Spinal cord (tissue), 9 donors: ENCODE measurements at regions not wholly inside any gene's neighbourhood (a gene's known extent, or its start where the extent isn't known, plus 50 kb on each side); places are given as distances from the start of the nearest gene placed in this dataset.
"Not testable (repeated sequence)": the region's sequence is repeated elsewhere in the genome, so short reads cannot be mapped to it uniquely, and the experiment has no call there.

Experiments
- DNase-seq, 6 donors: peaks; one replicate each; pipeline versions ENCODE4 v3.0.0 to v3.0.0-alpha.2; 2013 to 2015; ENCODE audit warnings: low spot score in 6 of 6, low read depth in 4 of 6
- H3K27ac ChIP-seq: one replicate; pipeline ENCODE4 v1.5.1; 2013; ENCODE audit warnings: low read depth, low read length, control low read depth
- H3K27me3 ChIP-seq: one replicate; pipeline ENCODE4 v1.6.1; 2013; ENCODE audit warnings: low read length; ENCODE audit not compliant: control insufficient read depth, insufficient read depth
- H3K36me3 ChIP-seq: one replicate; pipeline ENCODE4 v1.6.1; 2013; ENCODE audit warnings: low read length; ENCODE audit not compliant: control insufficient read depth, insufficient read depth
- H3K4me1 ChIP-seq: one replicate; pipeline ENCODE4 v1.6.1; 2013; ENCODE audit warnings: low read length; ENCODE audit not compliant: control insufficient read depth, insufficient read depth
- H3K4me3 ChIP-seq: one replicate; pipeline ENCODE4 v1.5.1; 2013; ENCODE audit warnings: low read depth, low read length, control low read depth
- H3K9me3 ChIP-seq: one replicate; pipeline ENCODE4 v1.6.1; 2013; ENCODE audit warnings: low read length; ENCODE audit not compliant: control insufficient read depth, insufficient read depth
- WGBS: methylation state at CpG from one replicate; pipeline ENCODE4 v1.1.5; 2013; ENCODE audit warnings: missing lambda C conversion rate; ENCODE audit not compliant: insufficient coverage; 5-methylcytosine and 5-hydroxymethylcytosine counted together
- donor health status: healthy.

- no CpG with 5 or more reads among the region's 1 CpG for WGBS
Observed at GRCh38 chr20:1845163-1845523, 50.1 kb upstream of the SIRPA start.

GRCh38 chr20:1844325-1845162 lies 50.7 kb upstream of the SIRPA start:
- Histone ChIP-seq H3K4me3 (no peak overlapping the region), H3K27me3 (no peaks in the 10 kb centered on the region), H3K9me3 (peaks cover 3% of the 10 kb centered on the region), H3K27ac (no peak overlapping the region), H3K36me3 (no peaks in the 10 kb centered on the region), H3K4me1 (peaks cover 31% of the 10 kb centered on the region)
- WGBS: 42% methylated on average over 10 of the region's 10 CpGs
- peak in 1 of 6 donors; percentile 87 for DNase-seq

More at GRCh38 chr20:1845163-1845523, 50.1 kb upstream of the SIRPA start:
- H3K4me1 ChIP-seq: peaks cover 29% of the 10 kb centered on the region
- H3K27me3 ChIP-seq: no peaks in the 10 kb centered on the region
- no peak for DNase-seq
- no peaks in the 10 kb centered on the region for H3K36me3 ChIP-seq
- H3K4me3 ChIP-seq: no peak overlapping the region
- no peak overlapping the region for H3K27ac ChIP-seq
- H3K9me3 ChIP-seq: peaks cover 3% of the 10 kb centered on the region

GRCh38 chr20:1842281-1842680 lies 52.9 kb upstream of the SIRPA start:
- no CpG with 5 or more reads among the region's 7 CpGs for WGBS
- H3K4me3 ChIP-seq: no peak overlapping the region
- peaks cover 3% of the 10 kb centered on the region for H3K9me3 ChIP-seq
- H3K27me3 ChIP-seq: no peaks in the 10 kb centered on the region
- H3K4me1 ChIP-seq: peaks cover 40% of the 10 kb centered on the region
- no peak for DNase-seq
- no peaks in the 10 kb centered on the region for H3K36me3 ChIP-seq
- H3K27ac ChIP-seq: no peak overlapping the region

GRCh38 chr20:1841554-1842140 lies 53.6 kb upstream of the SIRPA start:
- H3K4me3 ChIP-seq: no peak overlapping the region
- WGBS: 51% methylated on average over 5 of the region's 6 CpGs
- H3K4me1 ChIP-seq: peaks cover 40% of the 10 kb centered on the region
- no peaks in the 10 kb centered on the region for H3K36me3 ChIP-seq
- DNase-seq: peak in 1 of 6 donors; percentile 32
- H3K9me3 ChIP-seq: no peaks in the 10 kb centered on the region
- no peaks in the 10 kb centered on the region for H3K27me3 ChIP-seq
- no peak overlapping the region for H3K27ac ChIP-seq

GRCh38 chr20:1840817-1841553 lies 54.2 kb upstream of the SIRPA start:
- Histone ChIP-seq H3K36me3 (no peaks in the 10 kb centered on the region), H3K4me1 (peaks cover 42% of the 10 kb centered on the region), H3K4me3 (no peak overlapping the region), H3K27ac (no peak overlapping the region), H3K27me3 (no peaks in the 10 kb centered on the region), H3K9me3 (no peaks in the 10 kb centered on the region)
- WGBS: 68% methylated on average over 4 of the region's 7 CpGs
- DNase-seq: no peak

GRCh38 chr20:1839376-1840317 lies 55.6 kb upstream of the SIRPA start:
- not testable (repeated sequence) for H3K36me3 ChIP-seq, DNase-seq, H3K27me3 ChIP-seq, H3K27ac ChIP-seq, H3K4me3 ChIP-seq, H3K9me3 ChIP-seq
- H3K4me1 ChIP-seq: peaks cover 49% of the 10 kb centered on the region
- 78% methylated on average over 6 of the region's 23 CpGs for WGBS

- WGBS: 14% methylated on average over 6 of the region's 6 CpGs
- Histone ChIP-seq H3K27me3 (no peaks in the 10 kb centered on the region), H3K4me1 (peaks cover 43% of the 10 kb centered on the region), H3K27ac (no peak overlapping the region), H3K4me3 (no peak overlapping the region), H3K9me3 (no peaks in the 10 kb centered on the region), H3K36me3 (no peaks in the 10 kb centered on the region)
- DNase-seq: peak in 5 of 6 donors; percentile 56 to 96 (median 77)
Observed at GRCh38 chr20:1838556-1839279, 56.5 kb upstream of the SIRPA start.

- H3K36me3 ChIP-seq: no peaks in the 10 kb centered on the region
- H3K9me3 ChIP-seq: no peaks in the 10 kb centered on the region
- DNase-seq: peak in 1 of 6 donors; percentile 29
- WGBS: 42% methylated on average over 15 of the region's 16 CpGs
- no peak overlapping the region for H3K4me3 ChIP-seq
- no peak overlapping the region for H3K27ac ChIP-seq
- peaks cover 6% of the 10 kb centered on the region for H3K27me3 ChIP-seq
- peaks cover 47% of the 10 kb centered on the region for H3K4me1 ChIP-seq
Observed at GRCh38 chr20:1835186-1836035, 59.8 kb upstream of the SIRPA start.
